ENCODE measurements at regions not wholly inside any gene's neighbourhood (a gene's known extent, or its start where the extent isn't known, plus 50 kb on each side); places are given as distances from the start of the nearest gene placed in this dataset.
"Not testable (repeated sequence)": the region's sequence is repeated elsewhere in the genome, so short reads cannot be mapped to it uniquely, and the experiment has no call there.

DNA sequence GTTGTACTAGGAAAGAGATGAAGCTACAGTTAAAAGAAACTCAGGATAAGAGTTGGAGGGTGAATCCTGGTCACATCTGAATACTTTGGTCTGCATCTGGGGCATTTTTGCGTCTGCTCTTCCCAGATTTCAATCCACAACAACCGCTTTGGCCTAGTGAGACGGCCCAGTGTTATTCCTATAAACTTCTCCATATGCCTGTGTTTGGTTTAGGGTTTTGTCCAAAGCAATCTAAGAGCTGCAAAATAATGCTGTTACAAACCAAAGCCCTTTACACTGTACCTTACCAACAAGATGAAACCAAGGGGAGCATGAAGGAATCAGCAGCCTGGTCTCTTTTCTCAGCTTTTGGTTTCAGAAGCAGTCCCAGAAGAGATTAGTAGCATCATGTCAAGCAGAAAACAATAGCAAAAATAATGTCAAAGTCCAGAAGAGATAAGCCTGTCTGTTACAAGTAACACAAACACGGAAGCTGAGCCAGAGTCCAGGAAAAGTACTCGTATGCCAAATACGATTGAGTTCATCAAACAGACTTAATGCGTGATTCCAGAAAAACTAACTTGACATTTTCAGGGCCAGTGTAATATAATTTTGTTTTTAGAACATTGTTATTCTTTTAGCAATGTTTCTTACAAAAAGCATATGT is 379.9 kb upstream of the ACO1 start:
- DNase-seq (ENCODE audit: low spot score): no peak

DNA sequence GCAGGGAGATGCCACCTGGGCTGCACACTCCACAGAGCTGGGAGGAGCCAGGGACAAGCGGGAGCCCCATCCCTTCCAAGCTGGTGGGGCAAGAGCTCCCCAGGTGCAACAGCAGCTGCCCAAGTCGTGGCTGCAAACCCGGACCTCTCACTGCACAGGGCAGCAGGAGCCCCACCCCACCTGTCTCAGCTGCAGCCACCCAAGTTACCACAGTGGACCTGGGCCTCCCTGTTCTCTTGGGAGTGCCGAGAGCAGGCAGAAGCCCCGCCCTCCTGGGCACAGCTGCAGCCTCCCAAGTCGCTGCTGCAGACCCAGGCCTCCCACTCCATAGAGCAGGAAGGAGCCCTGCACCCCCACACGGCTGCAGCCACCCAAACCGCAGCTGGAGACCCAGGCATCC is 374.1 kb upstream of the ACO1 start:
- DNase-seq (ENCODE audit: low spot score): no peak

DNA sequence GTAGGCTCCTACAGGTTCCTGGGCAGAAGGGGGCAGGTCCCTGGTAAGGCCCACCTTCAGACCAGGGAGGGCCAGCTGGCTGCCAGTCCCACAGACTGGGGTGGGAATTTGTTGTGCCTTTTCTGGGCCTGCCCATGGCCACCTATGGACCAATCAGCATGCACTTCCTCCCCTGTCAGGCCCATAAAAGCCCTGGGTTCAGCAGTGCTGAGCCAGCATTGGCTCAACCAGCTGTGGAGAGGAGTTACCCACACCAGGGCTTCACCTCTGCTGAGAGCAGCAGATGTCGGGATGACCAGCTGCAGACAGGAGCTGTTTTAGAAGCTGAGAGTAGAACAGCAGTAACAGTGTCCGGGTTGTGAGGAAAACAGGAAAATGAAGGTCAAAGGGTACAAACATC is 373.4 kb upstream of the ACO1 start:
- DNase-seq (ENCODE audit: low spot score): no peak

DNA sequence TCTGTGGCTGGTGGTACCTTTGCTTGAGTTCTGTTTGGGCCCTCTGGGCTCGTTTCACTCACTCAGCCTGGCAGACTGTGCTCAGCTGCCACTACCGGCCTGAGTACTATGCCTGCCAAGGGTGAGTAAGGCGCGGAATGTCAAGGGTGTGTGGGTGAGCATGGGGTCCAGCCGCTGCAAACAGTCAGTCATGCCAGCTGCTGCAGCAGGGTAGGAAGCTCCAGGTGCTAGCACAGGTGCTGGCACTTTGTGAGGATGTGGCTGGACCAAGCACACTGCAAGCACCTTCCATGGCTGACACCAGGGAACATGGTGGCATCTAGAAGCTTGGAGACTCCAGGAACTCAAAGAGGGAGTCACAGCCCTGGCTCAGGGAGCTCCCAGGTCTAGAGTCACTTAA is 368.6 kb upstream of the ACO1 start:
- no peak for DNase-seq (ENCODE audit: low spot score)

DNA sequence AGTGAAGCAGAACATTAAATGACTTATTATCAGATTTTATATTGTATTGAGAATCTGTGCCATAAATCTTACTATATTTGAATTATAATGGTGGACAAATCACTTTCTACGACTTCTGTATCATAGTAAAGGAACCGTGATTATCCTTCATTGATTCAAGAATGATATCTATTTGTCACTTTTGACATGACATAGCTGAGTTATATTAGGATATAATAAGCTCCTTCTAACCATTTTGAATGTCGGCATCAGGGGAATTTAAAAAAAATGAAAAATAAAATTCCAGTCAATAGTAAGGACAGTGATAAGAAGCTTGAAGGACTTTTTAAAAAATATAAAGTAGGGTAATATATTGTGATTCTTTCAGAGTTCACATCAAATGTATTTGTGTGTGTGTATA is 338.9 kb upstream of the ACO1 start:
- no peak for DNase-seq (ENCODE audit: low spot score)

DNA sequence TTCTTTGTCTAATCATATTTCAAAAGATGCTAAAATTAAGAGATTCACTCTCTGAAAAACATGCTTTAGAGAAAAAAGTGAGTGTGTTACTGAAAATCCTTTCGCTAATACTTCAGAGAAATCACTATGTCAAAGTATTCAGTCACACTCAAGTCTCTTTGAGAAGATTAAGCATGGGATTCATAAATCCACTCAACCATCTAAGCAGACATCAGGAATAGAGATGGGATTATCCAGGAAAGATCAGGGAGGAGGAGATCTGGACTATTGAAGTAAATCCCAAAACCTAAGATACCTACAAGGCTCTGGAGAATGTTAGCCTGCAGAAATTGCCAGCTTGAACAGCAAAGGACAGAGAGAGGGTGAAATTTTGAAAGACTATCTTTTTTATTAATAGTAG is 317.2 kb upstream of the ACO1 start:
- DNase-seq (ENCODE audit: low spot score): no peak

DNA sequence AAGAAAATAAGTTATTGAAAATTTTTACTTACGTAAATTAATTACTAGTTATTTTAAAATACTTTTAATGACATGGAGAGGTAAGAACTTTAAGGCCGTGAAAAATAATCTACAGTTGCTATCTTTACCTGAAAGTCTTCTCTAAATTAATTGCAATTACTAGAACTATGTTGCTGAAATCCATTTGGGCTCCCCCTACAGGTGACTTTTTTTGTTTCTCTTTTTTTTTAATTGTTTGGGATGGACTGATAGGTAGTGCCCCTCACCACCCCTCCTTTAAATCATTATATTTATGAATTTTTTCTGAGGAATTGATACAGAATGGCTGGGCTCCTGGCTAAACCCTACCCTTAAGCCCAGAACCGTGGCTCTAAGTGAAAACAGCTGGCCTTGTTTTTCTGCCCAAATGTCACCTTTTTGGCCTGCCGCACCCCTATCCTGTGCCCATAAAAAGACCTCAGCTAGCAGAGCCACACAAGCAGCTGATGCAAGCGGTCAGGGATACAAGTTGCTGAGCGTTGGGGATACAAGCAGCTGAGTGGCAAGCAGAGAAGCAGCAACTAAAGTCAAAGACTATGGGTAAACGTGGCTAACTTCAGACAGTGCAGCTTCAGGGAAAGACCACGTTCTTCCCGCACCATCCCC is 315.2 kb upstream of the ACO1 start:
- DNase-seq (ENCODE audit: low spot score): no peak

DNA sequence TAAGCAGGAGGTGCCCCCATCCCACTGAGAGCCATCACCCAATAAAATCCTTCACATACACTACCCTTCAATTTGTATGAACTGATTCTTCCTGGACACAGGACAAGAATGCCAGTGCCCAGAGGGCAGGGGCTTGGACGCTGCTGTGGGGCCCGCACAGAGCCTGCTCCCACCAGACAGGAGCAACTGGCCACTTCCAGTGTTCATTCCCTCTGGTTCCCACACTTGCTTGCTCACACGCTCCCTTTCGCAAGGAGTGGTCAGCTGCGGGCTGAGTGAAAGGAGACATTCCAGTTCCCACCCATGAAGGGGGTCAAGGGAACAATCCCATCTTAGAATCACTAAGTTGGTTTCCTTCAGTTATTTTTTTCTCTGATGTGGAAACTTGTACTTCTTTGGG is 314.5 kb upstream of the ACO1 start:
- no peak for DNase-seq (ENCODE audit: low spot score)

DNA sequence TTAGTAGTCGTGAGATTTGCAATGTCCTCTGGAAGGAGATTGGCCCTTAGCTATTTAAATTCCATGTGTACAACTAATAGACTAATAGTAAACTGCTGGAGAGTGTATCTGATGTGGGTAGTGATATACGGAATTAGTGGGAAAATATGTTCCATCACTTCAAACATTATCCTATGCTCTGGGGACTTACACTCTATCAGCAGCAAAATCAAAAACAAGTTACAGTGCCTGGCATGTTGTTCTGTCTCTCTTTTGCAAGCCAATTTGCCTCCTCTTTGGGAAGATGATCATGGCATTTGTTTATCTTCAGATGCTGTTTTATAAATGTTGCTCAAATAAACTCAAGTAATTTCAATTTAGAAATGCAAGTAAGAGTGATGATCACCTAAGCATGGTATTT is 311.9 kb upstream of the ACO1 start:
- no peak for DNase-seq (ENCODE audit: low spot score)

DNA sequence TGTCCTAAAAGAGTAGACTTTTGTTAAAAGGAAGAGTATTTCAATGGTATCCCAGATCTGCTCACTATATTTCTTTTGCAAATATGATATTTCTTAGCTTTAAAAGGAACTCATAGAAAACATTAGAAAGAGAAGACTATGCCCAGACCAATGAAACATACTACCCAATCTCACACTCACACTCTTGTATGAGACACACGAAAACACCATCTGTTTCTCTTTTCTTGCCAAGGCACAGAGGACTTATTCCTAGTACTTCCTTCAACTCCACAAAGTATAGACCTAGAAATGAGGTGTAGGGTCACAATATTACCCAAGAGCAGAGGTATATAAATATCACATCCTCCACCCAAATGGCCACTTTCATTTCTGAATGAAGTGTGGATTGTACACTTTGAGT is 292.4 kb upstream of the ACO1 start:
- no peak for DNase-seq (ENCODE audit: low spot score)

DNA sequence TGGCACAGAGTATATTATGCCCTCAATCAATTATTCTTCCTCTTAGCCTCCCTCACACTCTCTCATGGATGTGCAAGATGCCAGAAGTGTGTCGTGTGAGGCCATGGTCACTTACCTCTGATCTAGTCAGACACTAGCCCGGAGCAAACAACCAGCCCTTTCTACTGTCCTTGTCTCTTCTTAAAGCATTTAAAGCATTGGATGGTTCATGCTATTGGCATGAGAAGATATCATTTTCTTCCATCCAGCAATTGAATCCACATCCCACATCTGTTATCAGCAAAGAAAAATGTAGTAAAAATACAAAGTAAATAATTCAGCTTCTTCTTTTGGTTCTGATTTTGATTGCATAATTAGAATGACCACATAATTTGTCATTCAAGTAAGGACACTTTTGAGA is 267.2 kb upstream of the ACO1 start:
- DNase-seq (ENCODE audit: low spot score): no peak

DNA sequence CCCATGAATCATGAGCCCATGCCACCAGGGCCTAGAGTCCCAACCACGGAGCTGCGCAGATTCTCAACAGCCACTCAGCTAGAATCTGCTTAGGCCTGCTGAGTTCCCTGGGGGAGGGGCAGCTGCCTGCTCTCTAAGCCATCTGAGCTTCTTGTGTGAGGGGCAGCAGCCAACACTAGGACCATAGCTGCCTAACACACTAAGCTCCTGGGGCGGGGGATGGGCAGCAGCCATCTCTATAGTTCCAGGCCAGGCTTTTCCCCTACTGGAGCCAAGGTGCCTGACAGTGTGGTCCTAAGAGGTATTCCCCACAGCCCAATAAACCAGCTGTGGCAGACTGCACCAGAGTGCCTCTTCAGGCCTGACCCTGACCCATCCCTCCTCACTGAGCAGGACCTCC is 255.9 kb upstream of the ACO1 start:
- no peak for DNase-seq (ENCODE audit: low spot score)

DNA sequence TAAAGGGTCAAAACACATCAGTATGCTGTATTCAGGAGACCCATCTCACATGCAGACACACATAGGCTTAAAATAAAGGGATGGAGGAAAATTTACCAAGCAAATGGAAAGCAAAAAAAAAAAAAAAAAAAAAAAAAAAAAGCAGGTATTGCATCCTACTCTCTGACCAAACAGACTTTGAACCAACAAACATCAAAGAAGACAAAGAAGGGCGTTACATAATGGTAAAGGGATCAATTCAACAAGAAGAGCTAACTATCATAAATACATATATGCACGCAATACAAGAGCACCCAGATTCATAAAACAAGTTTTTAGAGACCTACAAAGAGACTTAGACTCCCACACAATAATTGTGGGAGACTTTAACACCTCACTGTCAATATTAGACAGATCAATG is 253.7 kb upstream of the ACO1 start:
- not testable (repeated sequence) for DNase-seq (ENCODE audit: low spot score)

DNA sequence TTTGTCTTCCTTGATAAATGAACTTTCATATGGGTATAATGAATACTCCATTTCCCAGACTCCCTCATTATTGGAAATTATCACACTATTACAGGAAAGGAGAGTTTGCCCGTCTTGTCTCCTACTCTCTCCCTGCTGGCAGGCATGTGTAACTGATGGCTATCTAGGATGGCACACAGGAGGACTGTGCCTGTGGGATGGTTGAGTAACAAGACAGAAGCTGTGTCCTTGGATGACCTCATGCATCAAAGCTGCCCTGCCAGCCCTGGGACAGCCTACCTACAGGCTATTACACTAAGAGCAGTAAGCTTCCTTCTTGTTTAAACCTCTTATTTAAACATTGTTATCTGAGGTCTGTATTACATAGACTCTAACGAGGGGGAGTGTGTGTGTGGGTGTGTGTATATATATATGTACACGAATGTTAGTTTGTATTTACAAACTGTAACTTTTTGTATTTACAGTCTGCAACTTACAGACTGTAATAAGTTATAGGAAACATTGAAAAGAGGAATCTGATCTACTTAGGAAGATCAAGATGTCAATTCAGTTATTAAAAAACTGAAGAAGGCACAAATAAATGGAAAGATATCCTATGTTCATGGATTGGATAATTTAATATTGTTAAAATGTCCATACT is 247.6 kb upstream of the ACO1 start:
- DNase-seq (ENCODE audit: low spot score): no peak

DNA sequence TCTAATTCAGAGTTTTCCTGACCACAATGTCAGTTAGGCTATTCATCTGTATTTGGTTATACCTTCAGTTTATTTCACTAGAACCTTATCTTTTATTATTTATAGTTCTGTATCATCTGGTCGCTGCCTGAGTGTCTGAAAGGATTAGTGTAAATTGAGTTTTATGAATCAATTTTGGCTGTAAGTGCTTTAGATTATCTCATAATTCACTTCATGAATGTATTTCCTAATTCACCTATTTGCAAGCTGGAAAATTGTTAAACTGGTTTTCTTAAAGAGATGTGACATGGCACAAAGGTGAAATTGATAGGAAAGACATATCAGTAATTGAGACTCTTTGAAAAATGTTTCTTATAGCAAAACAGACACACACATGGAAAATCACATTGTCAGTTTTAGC is 242.4 kb upstream of the ACO1 start:
- no peak for DNase-seq (ENCODE audit: low spot score)

DNA sequence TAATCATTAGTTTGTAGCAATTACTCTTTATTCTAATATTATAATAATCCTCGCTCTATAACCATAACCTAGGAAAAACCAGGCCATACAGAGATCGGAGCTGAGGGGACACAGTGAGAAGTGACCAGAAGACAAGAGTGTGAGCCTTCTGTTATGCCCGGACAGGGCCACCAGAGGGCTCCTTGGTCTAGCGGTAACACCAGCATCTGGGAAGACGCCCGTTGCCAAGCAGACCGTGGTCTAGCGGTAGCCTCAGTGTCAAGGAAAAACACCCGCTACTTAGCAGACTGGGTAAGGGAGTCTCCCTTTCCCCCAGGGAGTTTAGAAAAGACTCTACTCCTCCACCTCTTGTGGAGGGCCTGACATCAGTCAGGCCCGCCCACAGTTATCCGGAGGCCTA is 235.9 kb upstream of the ACO1 start:
- not testable (repeated sequence) for DNase-seq (ENCODE audit: low spot score)

DNA sequence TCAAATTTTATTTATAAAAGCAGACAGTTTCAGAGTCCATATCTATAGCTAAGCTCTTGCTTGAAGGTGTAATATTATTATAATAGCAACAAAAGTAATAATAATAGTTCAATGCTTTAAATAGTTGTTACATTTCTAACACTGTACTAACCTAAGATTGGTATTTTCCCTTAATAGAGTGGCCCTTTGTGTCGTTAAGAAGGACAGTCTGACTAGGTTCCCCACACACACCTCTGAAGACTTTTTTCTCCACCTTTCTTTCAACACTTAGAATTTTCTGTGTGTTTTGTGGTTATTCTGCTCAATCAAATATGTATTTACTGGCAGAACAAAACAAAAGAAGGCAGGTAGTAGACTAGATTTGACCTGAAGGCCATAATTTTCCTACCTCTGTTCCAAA is 223.2 kb upstream of the ACO1 start:
- DNase-seq (ENCODE audit: low spot score): no peak

DNA sequence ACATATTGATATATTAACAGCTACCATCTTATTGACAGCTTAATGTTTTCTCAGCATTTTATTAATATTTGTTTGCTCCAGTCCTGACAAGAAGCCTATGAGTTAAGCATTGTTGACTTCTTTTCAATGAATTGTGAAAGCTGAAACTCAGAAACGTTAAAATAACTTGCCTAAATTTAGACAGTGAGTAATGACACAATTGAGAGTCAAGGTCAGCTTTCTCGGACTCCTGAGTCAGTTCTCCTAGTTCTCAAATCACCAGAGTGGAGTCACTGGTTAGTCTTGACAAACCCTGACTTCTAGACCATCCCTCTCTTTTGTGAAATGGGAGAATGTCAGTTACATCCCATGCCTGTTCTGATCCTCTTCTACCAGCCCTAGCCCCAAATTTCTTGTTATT is 222.7 kb upstream of the ACO1 start:
- no peak for DNase-seq (ENCODE audit: low spot score)

DNA sequence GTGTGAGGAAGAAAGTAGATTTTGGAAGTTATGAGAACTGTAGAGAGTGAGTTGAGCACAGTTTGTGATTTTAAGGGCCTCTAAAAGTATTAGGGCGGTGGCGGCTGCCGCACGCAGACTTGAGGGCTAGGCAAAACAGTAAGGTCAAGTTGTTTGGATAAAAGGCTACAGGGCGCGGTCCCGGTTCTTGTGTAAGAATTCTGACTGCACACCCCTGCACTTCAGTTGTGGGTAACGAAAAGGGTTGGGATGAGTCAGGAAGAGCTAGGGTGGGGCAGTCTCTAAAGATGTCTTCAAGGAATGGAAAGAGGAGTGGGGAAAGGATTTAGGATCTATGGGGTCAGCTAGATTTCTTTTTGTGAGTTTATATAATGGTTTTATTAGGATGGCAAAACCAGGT is 218.1 kb upstream of the ACO1 start:
- DNase-seq (ENCODE audit: low spot score): not testable (repeated sequence)

DNA sequence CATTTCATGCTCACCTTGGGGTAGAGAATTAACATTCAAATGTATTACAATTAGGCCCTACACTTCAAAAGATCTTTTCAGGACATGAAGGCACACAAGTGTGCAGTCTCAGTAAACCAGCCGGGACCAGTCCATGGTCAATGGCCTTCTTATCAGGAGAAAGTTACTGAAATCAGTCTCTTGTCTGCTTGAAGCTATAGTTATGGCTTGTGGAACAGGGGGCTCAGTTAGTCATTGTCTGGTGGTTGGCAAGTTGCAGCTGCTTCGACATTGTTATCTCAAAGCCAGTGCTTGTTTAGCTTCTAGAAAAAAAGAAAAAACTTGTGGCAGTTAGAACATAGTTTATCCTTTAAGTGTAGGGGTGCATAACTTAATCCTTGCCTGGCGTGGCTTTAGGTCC is 213.1 kb upstream of the ACO1 start:
- no peak for DNase-seq (ENCODE audit: low spot score)

DNA sequence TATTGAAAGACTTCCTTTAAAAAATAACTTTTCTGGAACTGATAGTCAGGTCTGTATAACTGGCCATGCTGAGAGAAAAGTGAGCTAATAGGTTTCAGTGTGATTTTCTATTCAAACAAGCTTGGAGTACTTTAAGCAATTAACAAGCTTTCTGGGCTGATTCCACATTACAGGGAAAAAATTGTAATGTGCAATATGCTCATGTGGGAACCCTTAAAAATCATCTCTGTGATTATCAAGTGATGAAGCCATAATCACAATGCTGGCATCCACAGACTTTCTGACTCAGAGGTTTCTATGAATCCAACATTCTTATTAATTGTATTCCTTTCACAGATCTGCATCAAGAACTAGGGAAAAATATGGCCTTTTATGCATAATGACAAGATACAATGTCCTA is 212.2 kb upstream of the ACO1 start:
- DNase-seq (ENCODE audit: low spot score): no peak

DNA sequence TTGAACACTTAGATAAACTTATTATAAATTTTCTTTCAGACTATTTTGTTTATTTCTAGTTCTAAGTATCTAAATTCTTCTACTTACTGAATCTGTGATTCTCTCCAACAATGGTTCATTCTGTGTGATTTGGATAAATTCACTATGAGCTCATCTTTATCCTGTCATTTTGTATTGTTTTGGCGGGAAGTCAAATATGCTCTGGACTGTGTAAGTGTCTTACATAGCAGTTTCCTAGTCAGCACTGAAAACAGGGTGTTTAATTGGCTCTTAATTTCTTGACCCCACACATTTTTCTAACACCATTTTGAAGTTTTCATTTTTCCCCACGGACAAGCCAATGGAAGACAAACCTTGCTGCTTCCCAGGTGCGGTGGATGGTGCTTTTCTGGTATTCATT is 207.0 kb upstream of the ACO1 start:
- DNase-seq (ENCODE audit: low spot score): no peak

DNA sequence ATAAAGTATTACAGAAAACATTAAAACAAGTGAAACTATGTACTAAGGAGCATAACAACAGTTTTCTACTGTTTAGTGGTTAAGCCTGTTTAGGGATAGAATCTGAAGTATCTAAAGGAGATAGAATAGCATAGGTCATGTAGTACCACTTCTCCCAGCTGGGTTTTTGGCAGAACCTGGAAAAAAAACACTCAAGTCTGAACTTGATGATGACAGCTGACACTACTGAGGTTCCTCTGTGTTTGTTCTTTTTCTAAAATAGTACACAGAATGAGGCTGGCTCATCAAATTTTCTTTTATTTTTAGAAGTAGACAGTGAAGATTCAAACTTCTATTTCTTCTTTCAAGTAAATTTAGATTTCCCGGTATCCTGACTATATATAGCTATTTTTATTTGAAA is 203.8 kb upstream of the ACO1 start:
- DNase-seq (ENCODE audit: low spot score): no peak

DNA sequence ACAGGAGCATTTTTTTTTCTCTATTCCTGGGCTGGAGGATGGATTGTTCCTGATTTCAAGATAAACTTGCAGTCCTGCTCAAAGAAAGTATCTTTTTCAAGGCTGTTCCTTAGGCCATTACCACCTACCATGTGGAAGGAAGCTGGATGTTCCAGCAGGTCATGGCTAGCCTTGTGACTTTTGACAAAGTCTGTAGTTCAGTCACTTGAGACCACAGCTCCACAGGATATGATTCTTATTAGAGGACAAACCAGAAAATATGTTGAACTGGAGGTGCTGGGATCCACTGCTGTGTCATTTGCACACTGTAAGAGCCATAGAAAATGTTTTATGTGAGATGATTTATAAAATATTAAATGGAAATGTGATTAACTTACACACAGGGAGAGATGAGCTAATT is 184.2 kb upstream of the ACO1 start:
- no peak for DNase-seq (ENCODE audit: low spot score)

Data from AG08395 (cell line).